ENCODE measurements at regions not wholly inside any gene's neighbourhood (a gene's known extent, or its start where the extent isn't known, plus 50 kb on each side); places are given as distances from the start of the nearest gene placed in this dataset.

DNA sequence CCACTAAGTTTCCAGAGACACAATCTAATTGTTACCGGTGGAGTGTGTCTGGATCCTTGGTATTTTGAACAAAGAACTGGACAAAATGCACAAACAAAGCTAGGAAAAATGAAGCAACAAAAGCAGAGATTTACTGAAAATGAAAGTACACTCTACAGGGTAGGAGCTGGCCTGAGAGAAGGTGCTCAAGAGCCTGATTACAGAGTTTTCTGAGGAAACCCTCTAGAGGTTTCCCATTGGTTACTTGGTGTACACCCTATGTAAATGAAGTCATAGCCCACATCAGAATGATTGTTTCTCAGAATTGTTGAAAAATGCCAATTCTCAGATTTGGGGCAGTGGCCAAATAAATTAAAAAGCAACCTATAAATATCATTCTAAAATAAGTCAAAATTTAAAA, 436.4 kb downstream of the KCNJ18 start:
- TF ChIP-seq YY1 (IDR thresholded peaks at IDR 0.05; ENCODE audit: insufficient read depth, insufficient read length), result no peak
- TF ChIP-seq ZNF274 (IDR thresholded peaks at IDR 0.05; ENCODE audit: low read depth, low read length), result no peak
- TF ChIP-seq SUZ12 (IDR thresholded peaks at IDR 0.05; ENCODE audit: extremely low read depth, insufficient read depth, insufficient read length), result no peak

Measured in NT2/D1 (cell line).